Adrenal gland (tissue), 9 donors: ENCODE measurements at regions not wholly inside any gene's neighbourhood (a gene's known extent, or its start where the extent isn't known, plus 50 kb on each side); places are given as distances from the start of the nearest gene placed in this dataset.

ENCODE experiments used
- DNase-seq, 7 donors: peaks; one replicate each; pipeline ENCODE4 v3.0.0-alpha.2; 2019 to 2020
- H3K27ac ChIP-seq, 5 donors: fragments of 200-600 bp; sonication (generic) in 4 of 5; 1 replicate in 3 of 5; 2 replicates in 2 of 5; pipeline versions ENCODE4 v1.5.1 to v1.8.0; 2016 to 2020; ENCODE audit warnings: mild to moderate bottlenecking in 1 of 5
- H3K27me3 ChIP-seq: fragments of 200-600 bp; 2 replicates; pipeline ENCODE4 v1.8.0; 2021
- H3K36me3 ChIP-seq, 2 donors: fragments of 200-600 bp; replicated peaks in 1 of 2; 1 replicate in 1 of 2; 2 replicates in 1 of 2; pipeline versions ENCODE4 v1.5.1 to v1.8.0; 2018 to 2022
- H3K4me1 ChIP-seq, 2 donors: fragments of 200-600 bp; replicated peaks in 1 of 2; 1 replicate in 1 of 2; 2 replicates in 1 of 2; pipeline versions ENCODE4 v1.5.1 to v1.8.0; 2018 to 2021
- H3K4me3 ChIP-seq, 4 donors: fragments of 200-600 bp; sonication (generic) in 3 of 4; one replicate each; pipeline ENCODE4 v1.5.1; 2016 to 2018
- H3K9me3 ChIP-seq, 3 donors: fragments of 200-600 bp; sonication (generic) in 1 of 3; replicated peaks in 1 of 3; 1 replicate in 2 of 3; 2 replicates in 1 of 3; pipeline versions ENCODE4 v1.5.1 to v1.8.0; 2016 to 2021
- CTCF ChIP-seq, 6 experiments: fragments of 450-650 bp in 4 of 6; fragments of 200-600 bp in 2 of 6; sonication (generic) in 1 of 6; IDR thresholded peaks; 1 replicate in 5 of 6; 2 replicates in 1 of 6; pipeline versions ENCODE4 v1.5.1 to v1.8.0; 2016 to 2021; ENCODE audit warnings: antibody characterized with exemption in 6 of 6, mild to moderate bottlenecking in 2 of 6, moderate library complexity in 1 of 6
- POLR2A ChIP-seq, 2 donors: fragments of 450-650 bp; IDR thresholded peaks; one replicate each; pipeline ENCODE4 v1.6.1; 2017; ENCODE audit warnings: antibody characterized with exemption in 2 of 2, mild to moderate bottlenecking in 2 of 2, moderate library complexity in 1 of 2
- WGBS, 4 donors: extraction: QIAGEN DNeasy Blood & Tissue Kit in 2 of 4; methylation state at CpG; one replicate each; pipeline versions ENCODE4 v1.1.5 to v1.1.7; 2013 to 2017; 5-methylcytosine and 5-hydroxymethylcytosine counted together
- intact Hi-C, 2 donors: fragments of 100-400 bp; cut with DNase I; formaldehyde crosslinking; loops; one replicate each; pipeline versions ENCODE4 v1.14.1 to v1.15.0; 2022 to 2023
- donor health status: healthy with polysubstance abuse.
- donor health status: Bipolar disorder and iron deficiency.
- donor health status: DM: yes; HTN: yes; CAD: no.
- donor health status: DM: no; HTN: no; CAD: no.
- donor health status: DM: no; HTN: no; CAD: no.

DNA sequence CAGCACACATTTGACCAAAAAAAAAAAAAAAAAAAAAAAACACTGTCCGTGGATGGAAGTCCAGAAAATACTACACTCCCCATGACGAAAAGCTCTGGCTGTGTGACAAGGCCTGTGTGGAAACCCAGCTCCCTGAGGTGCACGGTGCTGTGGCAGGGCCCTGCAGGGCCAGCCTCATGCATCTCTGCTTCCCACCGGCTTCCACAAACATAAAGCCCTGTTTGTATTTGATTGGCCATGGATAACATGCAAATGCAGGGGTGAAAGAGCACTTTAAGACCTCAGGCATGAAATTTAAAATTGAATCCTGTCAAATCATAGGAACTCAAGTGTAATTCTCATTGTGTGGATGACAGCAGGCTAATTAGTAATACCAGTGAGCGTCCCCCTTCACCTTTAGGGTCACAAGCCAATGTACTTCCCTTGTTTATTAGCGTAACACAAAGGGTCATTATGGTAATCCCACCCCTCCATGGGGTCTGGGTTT is 757.2 kb downstream of the GALR1 start:
- no peaks in the 10 kb centered on the region for H3K36me3 ChIP-seq
- H3K27ac ChIP-seq = no peak overlapping the region
- no peak overlapping the region for H3K4me3 ChIP-seq
- 17 to 30% (median 27%) methylated on average over 6 of the region's 6 CpGs for WGBS, 4 donors
- no peaks in the 10 kb centered on the region for H3K27me3 ChIP-seq
- no peak for TF ChIP-seq POLR2A (IDR thresholded peaks at IDR 0.05)
- no peak for TF ChIP-seq CTCF (IDR thresholded peaks at IDR 0.05)
- H3K4me1 ChIP-seq = no peaks in the 10 kb centered on the region
- no peaks in the 10 kb centered on the region for H3K9me3 ChIP-seq
- no peak for DNase-seq
- intact Hi-C loops = no loop called here

DNA sequence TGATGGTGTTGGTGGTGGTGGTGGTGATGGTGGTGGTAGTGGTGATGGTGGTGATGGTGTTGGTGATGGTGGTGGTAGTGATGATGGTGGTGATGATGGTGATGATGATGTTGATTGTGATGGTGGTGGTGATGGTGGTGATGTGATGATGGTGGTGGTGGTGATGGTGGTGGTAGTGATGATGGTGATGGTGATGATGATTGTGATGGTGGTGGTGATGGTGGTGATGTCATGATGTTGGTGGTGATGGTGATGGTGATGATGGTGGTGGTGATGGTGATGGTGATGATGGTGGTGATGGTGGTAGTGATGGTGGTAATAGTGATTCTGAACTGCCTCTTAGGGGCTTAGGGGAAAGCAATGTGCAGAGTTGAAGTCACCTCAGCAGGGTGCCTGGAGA is 760.7 kb downstream of the GALR1 start:
- Histone ChIP-seq H3K27me3 (no peaks in the 10 kb centered on the region), H3K27ac (no peak overlapping the region), H3K4me3 (no peak overlapping the region), H3K4me1 (no peaks in the 10 kb centered on the region), H3K36me3 (no peaks in the 10 kb centered on the region), H3K9me3 (no peaks in the 10 kb centered on the region)
- TF ChIP-seq CTCF (IDR thresholded peaks at IDR 0.05) (no peak), POLR2A (IDR thresholded peaks at IDR 0.05) (no peak)
- DNase-seq = no peak
- intact Hi-C loops = no loop called here

GRCh38 chr18:78017869-78018268 is 768.2 kb downstream of the GALR1 start:
- no peak overlapping the region for H3K27ac ChIP-seq
- TF ChIP-seq CTCF (IDR thresholded peaks at IDR 0.05) = no peak
- no peak for TF ChIP-seq POLR2A (IDR thresholded peaks at IDR 0.05)
- no peak overlapping the region for H3K4me3 ChIP-seq
- no peaks in the 10 kb centered on the region for H3K27me3 ChIP-seq
- H3K36me3 ChIP-seq = no peaks in the 10 kb centered on the region
- WGBS, 4 donors = 66 to 74% (median 68%) methylated on average over 5 to 8 of the region's 8 CpGs
- no peak for DNase-seq
- no peaks in the 10 kb centered on the region for H3K4me1 ChIP-seq
- H3K9me3 ChIP-seq = no peaks in the 10 kb centered on the region
- intact Hi-C loops = no loop called here

GRCh38 chr18:78021196-78021595 is 771.5 kb downstream of the GALR1 start:
- intact Hi-C loops = no loop called here

More at GRCh38 chr18:78021196-78021595, 771.5 kb downstream of the GALR1 start:
- Histone ChIP-seq H3K27ac (no peak overlapping the region), H3K27me3 (no peaks in the 10 kb centered on the region), H3K4me1 (no peaks in the 10 kb centered on the region), H3K36me3 (no peaks in the 10 kb centered on the region), H3K4me3 (no peak overlapping the region), H3K9me3 (no peaks in the 10 kb centered on the region)
- DNase-seq = no peak
- 54 to 58% (median 57%) methylated on average over 3 of the region's 3 CpGs for WGBS, 4 donors
- TF ChIP-seq CTCF (IDR thresholded peaks at IDR 0.05) = no peak
- no peak for TF ChIP-seq POLR2A (IDR thresholded peaks at IDR 0.05)
